ENCODE measurements at regions not wholly inside any gene's neighbourhood (a gene's known extent, or its start where the extent isn't known, plus 50 kb on each side); places are given as distances from the start of the nearest gene placed in this dataset.
"Not testable (repeated sequence)": the region's sequence is repeated elsewhere in the genome, so short reads cannot be mapped to it uniquely, and the experiment has no call there.

DNA sequence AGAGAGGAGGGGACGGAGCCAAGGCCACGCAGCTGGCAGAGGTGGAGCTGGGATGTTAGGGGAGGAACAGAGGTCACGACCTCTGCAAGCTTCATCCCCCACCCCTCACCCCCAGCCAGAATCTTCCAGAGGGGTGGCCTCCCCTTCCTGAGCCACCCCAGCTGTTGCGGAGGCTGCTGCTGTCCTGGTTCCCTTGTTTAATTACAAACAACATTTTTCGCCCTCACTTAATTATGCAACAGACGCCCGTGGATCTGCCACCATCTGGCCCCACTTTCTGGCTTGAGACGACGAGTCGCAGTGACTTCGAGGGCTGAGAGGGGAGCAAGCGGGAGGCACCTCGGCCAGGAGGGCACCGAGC lies 153.7 kb upstream of the PTPN1 start:
- H3K36me3 Mint-ChIP-seq (ENCODE audit: low read depth): no peaks in the 10 kb centered on the region
- POLR2A ChIA-PET: interaction anchor here (0.7 kb wide), 1 partner anchor 1827 kb away, joined by 3 read pairs; no protein-coding TSS in a partner anchor
- CTCF ChIA-PET: no interaction called here
- H3K4me1 Mint-ChIP-seq (ENCODE audit: low read depth): peaks cover 21% of the 10 kb centered on the region
- H3K9me3 Mint-ChIP-seq (ENCODE audit: insufficient read depth): no peaks in the 10 kb centered on the region
- H3K27ac Mint-ChIP-seq: no peak overlapping the region
- ATAC-seq (no peak), DNase-seq (no peak)
- peaks cover 3% of the 10 kb centered on the region for H3K27me3 Mint-ChIP-seq (ENCODE audit: low read depth)
- no peak overlapping the region for H3K4me3 Mint-ChIP-seq

GRCh38 chr20:50356962-50357782 lies 153.0 kb upstream of the PTPN1 start:
- ATAC-seq: no peak
- POLR2A ChIA-PET: interaction anchor here (0.7 kb wide), 1 partner anchor 1827 kb away, joined by 3 read pairs; no protein-coding TSS in a partner anchor
- peaks cover 2% of the 10 kb centered on the region for H3K27me3 Mint-ChIP-seq (ENCODE audit: low read depth)

DNA sequence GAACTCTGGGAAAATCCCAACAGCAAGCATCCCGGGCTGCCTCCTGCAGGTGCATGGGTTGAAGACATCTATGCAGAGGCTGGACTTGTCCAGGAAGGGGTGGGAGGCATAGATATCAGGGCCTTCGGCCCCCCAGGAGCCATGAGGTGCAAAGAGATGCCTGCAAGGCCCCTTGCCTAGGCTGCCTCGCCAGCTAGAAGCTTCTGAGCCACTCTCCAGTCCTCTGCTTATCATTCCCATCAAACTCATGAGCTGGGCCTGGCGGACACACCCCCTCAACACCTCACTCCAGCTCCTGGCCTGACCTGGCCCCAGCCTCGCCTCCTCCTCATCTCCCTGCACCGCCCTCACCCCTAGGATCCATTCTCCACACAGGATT lies 152.4 kb upstream of the PTPN1 start:
- H3K27me3 Mint-ChIP-seq (ENCODE audit: low read depth): peaks cover 2% of the 10 kb centered on the region
- ChIA-PET POLR2A (no interaction called here), CTCF (no interaction called here)
- no peaks in the 10 kb centered on the region for H3K9me3 Mint-ChIP-seq (ENCODE audit: insufficient read depth)
- H3K36me3 Mint-ChIP-seq (ENCODE audit: low read depth): no peaks in the 10 kb centered on the region
- DNase-seq (no peak), ATAC-seq (no peak)
- no peak overlapping the region for H3K27ac Mint-ChIP-seq
- H3K4me1 Mint-ChIP-seq (ENCODE audit: low read depth): peaks cover 13% of the 10 kb centered on the region
- H3K4me3 Mint-ChIP-seq: no peak overlapping the region

More at GRCh38 chr20:50356962-50357782, 153.0 kb upstream of the PTPN1 start:
- Mint-ChIP-seq H3K9me3 (ENCODE audit: insufficient read depth) (no peaks in the 10 kb centered on the region), H3K27ac (no peak overlapping the region), H3K36me3 (ENCODE audit: low read depth) (no peaks in the 10 kb centered on the region), H3K4me3 (no peak overlapping the region), H3K4me1 (ENCODE audit: low read depth) (peaks cover 19% of the 10 kb centered on the region)
- no peak for DNase-seq
- CTCF ChIA-PET: no interaction called here

DNA sequence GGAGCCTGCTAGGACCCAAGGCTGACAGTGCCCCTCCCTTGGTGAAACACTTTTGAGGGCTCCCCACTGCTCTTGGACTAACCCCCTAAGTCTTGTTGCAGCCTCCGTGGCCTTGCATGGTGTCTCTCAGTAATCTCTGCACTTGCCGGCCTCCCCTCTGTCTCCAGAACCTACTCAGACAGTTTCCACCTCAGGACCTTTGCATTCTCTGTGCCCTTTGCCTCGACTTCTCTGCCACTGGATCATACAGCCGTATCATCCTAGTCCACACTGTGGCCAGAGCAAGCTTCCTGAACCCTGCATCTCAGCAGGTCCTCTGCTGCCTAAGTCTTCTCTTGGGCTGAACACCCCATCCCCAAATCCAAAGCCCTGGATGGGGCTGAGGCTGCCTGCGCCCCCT lies 152.0 kb upstream of the PTPN1 start:
- DNase-seq: no peak
- Mint-ChIP-seq H3K27me3 (ENCODE audit: low read depth) (peaks cover 2% of the 10 kb centered on the region), H3K4me3 (no peak overlapping the region), H3K36me3 (ENCODE audit: low read depth) (no peaks in the 10 kb centered on the region), H3K9me3 (ENCODE audit: insufficient read depth) (no peaks in the 10 kb centered on the region), H3K27ac (no peak overlapping the region), H3K4me1 (ENCODE audit: low read depth) (peaks cover 11% of the 10 kb centered on the region)
- ChIA-PET CTCF (no interaction called here), POLR2A (no interaction called here)
- ATAC-seq: no peak

- Mint-ChIP-seq H3K27me3 (ENCODE audit: low read depth) (peaks cover 5% of the 10 kb centered on the region), H3K27ac (no peak overlapping the region), H3K4me3 (no peak overlapping the region), H3K36me3 (ENCODE audit: low read depth) (no peaks in the 10 kb centered on the region), H3K4me1 (ENCODE audit: low read depth) (peaks cover 5% of the 10 kb centered on the region), H3K9me3 (ENCODE audit: insufficient read depth) (no peaks in the 10 kb centered on the region)
- ChIA-PET POLR2A (no interaction called here), CTCF (no interaction called here)
- ATAC-seq (no peak), DNase-seq (no peak)
Observed at GRCh38 chr20:50358971-50359370, 151.2 kb upstream of the PTPN1 start.

GRCh38 chr20:50359607-50360217 lies 150.5 kb upstream of the PTPN1 start:
- ChIA-PET POLR2A (no interaction called here), CTCF (no interaction called here)
- Mint-ChIP-seq H3K27me3 (ENCODE audit: low read depth) (peaks cover 8% of the 10 kb centered on the region), H3K4me3 (no peak overlapping the region), H3K36me3 (ENCODE audit: low read depth) (no peaks in the 10 kb centered on the region), H3K9me3 (ENCODE audit: insufficient read depth) (no peaks in the 10 kb centered on the region), H3K27ac (no peak overlapping the region), H3K4me1 (ENCODE audit: low read depth) (peaks cover 5% of the 10 kb centered on the region)
- ATAC-seq (no peak), DNase-seq (no peak)

DNA sequence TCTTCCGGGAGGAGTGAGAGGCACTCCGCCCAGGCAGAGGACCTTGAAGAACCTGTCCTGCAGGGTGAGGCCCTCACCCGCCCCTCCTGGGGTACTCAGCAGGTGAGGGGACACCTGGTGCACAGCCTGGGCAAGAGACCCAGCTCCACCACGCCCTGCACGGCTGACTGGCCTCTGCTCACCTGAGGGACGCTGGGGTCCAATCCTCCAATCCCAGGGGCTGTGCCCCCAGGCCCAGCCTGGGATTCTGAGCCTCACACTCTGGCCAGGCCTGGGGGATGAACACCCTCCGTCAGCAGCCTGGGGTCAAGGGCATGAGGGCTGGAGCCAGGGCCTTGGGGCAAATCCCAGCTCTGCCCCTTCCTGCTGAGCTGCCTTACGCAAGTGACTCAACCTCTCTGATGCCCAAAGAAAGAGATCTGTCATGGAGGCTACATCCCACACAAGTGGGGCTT lies 149.9 kb upstream of the PTPN1 start:
- CTCF ChIA-PET: no interaction called here
- Mint-ChIP-seq H3K4me3 (no peak overlapping the region), H3K27me3 (ENCODE audit: low read depth) (peaks cover 8% of the 10 kb centered on the region), H3K9me3 (ENCODE audit: insufficient read depth) (no peaks in the 10 kb centered on the region), H3K27ac (no peak overlapping the region), H3K36me3 (ENCODE audit: low read depth) (no peaks in the 10 kb centered on the region), H3K4me1 (ENCODE audit: low read depth) (peaks cover 5% of the 10 kb centered on the region)
- DNase-seq: no peak
- no peak for ATAC-seq
- POLR2A ChIA-PET: no interaction called here

DNA sequence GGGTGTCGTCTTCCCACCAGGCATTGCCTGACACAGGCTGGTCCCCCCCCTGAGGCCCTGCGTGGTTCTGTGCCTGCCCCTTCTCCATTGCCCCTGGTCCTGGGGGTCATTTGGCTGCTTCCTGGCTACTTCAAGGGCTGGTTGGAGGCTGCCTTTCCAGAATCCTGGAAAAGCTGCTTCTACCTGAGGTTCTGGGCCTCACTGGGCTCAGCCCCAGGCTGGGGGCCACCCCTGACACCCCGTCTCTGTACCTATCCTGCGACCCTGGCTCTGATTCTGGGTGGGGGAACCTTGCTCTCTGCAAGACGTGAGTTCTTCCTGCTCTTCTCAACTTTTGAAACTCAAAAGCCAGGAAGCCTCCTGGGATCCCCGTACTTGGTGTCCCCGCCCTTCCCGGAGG lies 149.3 kb upstream of the PTPN1 start:
- POLR2A ChIA-PET: no interaction called here
- Mint-ChIP-seq H3K4me3 (no peak overlapping the region), H3K27ac (no peak overlapping the region), H3K36me3 (ENCODE audit: low read depth) (no peaks in the 10 kb centered on the region), H3K4me1 (ENCODE audit: low read depth) (peaks cover 6% of the 10 kb centered on the region), H3K9me3 (ENCODE audit: insufficient read depth) (no peaks in the 10 kb centered on the region), H3K27me3 (ENCODE audit: low read depth) (peaks cover 8% of the 10 kb centered on the region)
- ATAC-seq (no peak), DNase-seq (no peak)
- CTCF ChIA-PET: no interaction called here

GRCh38 chr20:50362177-50362576 lies 148.0 kb upstream of the PTPN1 start:
- DNase-seq; POLR2A ChIA-PET; H3K27ac Mint-ChIP-seq; H3K36me3 Mint-ChIP-seq (ENCODE audit: low read depth); ATAC-seq; CTCF ChIA-PET; H3K4me3 Mint-ChIP-seq; H3K9me3 Mint-ChIP-seq (ENCODE audit: insufficient read depth): not testable (repeated sequence)
- Mint-ChIP-seq H3K4me1 (ENCODE audit: low read depth) (peaks cover 16% of the 10 kb centered on the region), H3K27me3 (ENCODE audit: low read depth) (peaks cover 11% of the 10 kb centered on the region)

DNA sequence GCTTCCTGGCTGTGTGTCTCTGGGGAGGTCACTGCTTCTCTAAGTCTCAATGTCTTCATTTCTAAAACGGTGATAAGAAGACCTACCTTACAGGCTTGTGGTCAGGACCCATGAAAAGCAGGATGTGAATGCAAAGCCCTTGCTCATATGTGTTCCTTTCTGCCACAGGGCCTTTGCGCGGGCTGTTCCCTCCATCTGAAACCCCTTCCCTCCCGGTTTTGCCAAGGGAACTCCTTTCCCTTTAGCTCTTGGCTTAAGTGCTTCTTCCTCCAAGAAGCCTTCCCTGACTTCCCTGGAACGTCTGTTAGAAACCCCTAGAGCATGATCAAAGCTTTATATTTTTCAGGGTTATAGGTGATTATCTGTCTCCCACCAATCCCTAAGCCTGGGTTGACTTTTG lies 147.2 kb upstream of the PTPN1 start:
- Mint-ChIP-seq H3K27ac (no peak overlapping the region), H3K9me3 (ENCODE audit: insufficient read depth) (no peaks in the 10 kb centered on the region), H3K27me3 (ENCODE audit: low read depth) (peaks cover 12% of the 10 kb centered on the region), H3K4me1 (ENCODE audit: low read depth) (peaks cover 19% of the 10 kb centered on the region), H3K36me3 (ENCODE audit: low read depth) (no peaks in the 10 kb centered on the region), H3K4me3 (no peak overlapping the region)
- no peak for DNase-seq
- ChIA-PET CTCF (interaction anchor here (1.3 kb wide), 1 partner anchor 24 kb away, joined by 3 read pairs; no protein-coding TSS in a partner anchor), POLR2A (no interaction called here)
- no peak for ATAC-seq

DNA sequence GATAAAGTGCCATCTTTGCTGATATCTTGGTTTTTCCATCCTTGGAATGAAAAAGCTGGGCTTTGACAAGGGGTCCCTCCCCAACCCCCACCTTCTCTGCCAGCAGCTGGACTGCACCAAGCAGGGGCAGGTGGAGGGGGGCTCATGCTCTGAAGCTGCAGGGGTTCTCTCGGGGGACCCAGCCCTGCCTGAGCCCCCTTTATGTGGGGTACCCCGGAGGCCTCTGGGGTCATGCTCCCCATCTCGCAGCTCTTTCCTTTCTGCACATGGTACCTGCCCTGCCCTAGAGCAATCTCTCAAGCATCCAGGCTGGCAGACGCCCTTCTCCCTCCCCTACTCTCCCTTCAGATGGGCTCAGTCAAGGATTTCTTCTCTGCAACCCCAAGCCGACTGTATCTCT lies 146.7 kb upstream of the PTPN1 start:
- H3K4me3 Mint-ChIP-seq: no peak overlapping the region
- no peaks in the 10 kb centered on the region for H3K9me3 Mint-ChIP-seq (ENCODE audit: insufficient read depth)
- no peaks in the 10 kb centered on the region for H3K36me3 Mint-ChIP-seq (ENCODE audit: low read depth)
- ChIA-PET CTCF (interaction anchor here (1.3 kb wide), 1 partner anchor 25 kb away, joined by 3 read pairs; no protein-coding TSS in a partner anchor), POLR2A (no interaction called here)
- peak overlapping the region; percentile 56 for H3K27ac Mint-ChIP-seq
- DNase-seq (no peak), ATAC-seq (no peak)
- H3K27me3 Mint-ChIP-seq (ENCODE audit: low read depth): peaks cover 15% of the 10 kb centered on the region
- peaks cover 21% of the 10 kb centered on the region for H3K4me1 Mint-ChIP-seq (ENCODE audit: low read depth)

DNA sequence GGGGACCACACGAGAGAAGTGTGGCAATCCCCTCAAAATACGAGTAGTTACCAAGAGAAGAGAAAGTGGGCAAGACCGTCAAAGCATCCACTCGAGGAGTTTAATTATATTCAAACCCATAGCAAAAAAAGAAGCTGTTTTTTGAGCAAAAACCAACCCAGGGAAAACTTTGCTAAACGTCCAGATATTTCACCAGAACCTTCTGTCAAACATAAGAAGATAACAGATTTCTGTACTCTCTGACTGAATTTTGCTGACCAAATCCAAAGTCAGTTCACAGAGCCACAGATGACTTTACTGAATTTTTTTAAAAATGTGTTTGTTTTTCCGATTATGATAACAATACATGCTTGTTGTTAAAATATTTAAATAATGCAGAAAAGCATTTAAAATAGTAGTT lies 145.6 kb upstream of the PTPN1 start:
- no peak overlapping the region for H3K4me3 Mint-ChIP-seq

More for the DNA sequence above, 145.6 kb upstream of the PTPN1 start:
- ChIA-PET CTCF (no interaction called here), POLR2A (no interaction called here)
- Mint-ChIP-seq H3K27me3 (ENCODE audit: low read depth) (peaks cover 13% of the 10 kb centered on the region), H3K9me3 (ENCODE audit: insufficient read depth) (no peaks in the 10 kb centered on the region), H3K4me1 (ENCODE audit: low read depth) (peaks cover 20% of the 10 kb centered on the region), H3K27ac (no peak overlapping the region), H3K36me3 (ENCODE audit: low read depth) (no peaks in the 10 kb centered on the region)
- ATAC-seq (no peak), DNase-seq (no peak)

All from activated CD8-positive, alpha-beta T cell treated with anti-CD3 and anti-CD28 coated beads, Interleukin-2, amount 10 ng/mL, durations not matched to agents 7 days and 5 days (primary cell).